NCI-H1417 treated with DMSO at 0.1 percent for 48 hours (cell line): ENCODE measurements at regions not wholly inside any gene's neighbourhood (a gene's known extent, or its start where the extent isn't known, plus 50 kb on each side); places are given as distances from the start of the nearest gene placed in this dataset.
"Not testable (repeated sequence)": the region's sequence is repeated elsewhere in the genome, so short reads cannot be mapped to it uniquely, and the experiment has no call there.

Source experiments
- DNase-seq: peaks from one replicate; lab custom pipeline; 2025; lab: John Stamatoyannopoulos, UW

- no peak for DNase-seq
Observed at GRCh38 chr3:17832016-17832415, 89.6 kb upstream of the TBC1D5 start.

DNA sequence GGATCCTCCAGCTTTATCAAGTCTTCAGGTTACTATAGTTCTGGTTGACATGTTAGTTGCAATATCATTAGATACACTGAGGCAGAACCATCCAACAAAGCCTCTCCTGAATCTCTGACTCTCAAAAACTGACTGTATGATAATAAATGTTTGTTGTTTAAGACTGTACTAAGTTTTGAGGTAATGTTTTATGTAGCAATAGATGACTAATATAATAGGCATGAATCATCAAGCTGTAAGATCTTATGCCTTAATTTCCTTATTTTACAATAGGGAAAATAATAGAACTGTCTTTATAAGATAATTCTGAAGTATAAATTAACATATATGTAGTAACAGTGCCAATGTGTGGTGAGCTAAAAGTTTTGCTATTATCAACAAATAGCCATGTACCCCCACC lies 88.9 kb upstream of the TBC1D5 start:
- no peak for DNase-seq

- DNase-seq, result no peak
Observed at GRCh38 chr3:17830788-17831187, 88.4 kb upstream of the TBC1D5 start.

DNA sequence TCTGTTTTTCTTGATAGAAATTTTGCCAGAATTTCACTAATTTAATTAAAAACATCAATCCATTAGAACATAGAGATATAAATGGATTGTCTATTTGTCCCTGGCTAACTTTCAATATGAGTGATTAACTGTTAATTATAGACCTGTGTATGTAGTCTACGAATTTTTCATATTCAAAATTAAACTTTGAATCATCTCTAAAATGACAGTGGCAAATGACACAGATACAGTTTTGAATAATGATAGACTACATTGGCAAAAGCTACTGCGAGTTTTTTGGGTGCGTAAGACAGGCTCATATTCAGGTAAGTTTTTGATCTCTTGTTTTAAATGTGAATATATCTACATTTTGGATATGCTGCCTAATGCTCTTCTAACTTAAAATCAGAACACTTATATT lies 86.0 kb upstream of the TBC1D5 start:
- DNase-seq, result no peak

- no peak for DNase-seq
Observed at GRCh38 chr3:17825298-17825697, 82.9 kb upstream of the TBC1D5 start.

GRCh38 chr3:17823816-17824215 lies 81.4 kb upstream of the TBC1D5 start:
- DNase-seq, result no peak

DNA sequence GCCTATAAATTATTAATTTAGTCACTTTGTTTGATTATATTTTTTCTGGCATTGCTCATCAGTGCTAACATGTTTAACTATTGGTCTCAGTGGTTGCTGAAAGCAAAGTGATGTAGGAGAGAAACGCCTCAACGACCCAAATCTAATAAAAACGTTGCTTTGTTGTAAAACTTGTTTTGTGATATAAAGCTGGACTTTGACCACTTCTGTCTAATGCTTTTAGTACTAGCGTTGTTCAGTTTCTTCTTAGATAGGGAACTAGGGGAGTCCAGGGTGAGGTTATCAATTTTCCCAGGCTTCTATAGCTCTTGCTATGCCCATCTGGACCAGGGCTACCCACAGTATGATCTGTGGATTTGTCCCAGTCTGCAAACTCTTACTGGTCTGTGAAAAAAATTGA lies 80.6 kb upstream of the TBC1D5 start:
- no peak for DNase-seq

DNA sequence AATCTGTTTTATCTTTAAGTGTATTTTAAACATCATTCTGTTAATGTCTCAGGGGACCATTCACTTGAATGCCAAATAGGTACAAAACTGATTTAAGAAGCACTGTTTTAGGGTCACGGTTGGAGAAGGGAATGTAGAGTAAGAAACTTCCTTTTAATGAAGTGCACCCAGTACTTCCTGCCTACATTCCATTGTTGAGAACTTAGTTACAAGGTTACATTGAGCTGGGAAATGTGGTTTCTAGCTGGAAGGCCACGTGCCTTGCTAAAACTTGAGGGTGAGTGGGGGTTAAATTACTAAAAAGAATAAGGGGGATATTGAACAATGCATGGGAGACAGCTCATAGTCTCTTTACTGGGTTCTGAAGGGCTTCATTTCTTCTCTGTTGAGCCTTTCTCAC lies 78.3 kb upstream of the TBC1D5 start:
- DNase-seq, result no peak

GRCh38 chr3:17820275-17820674 lies 77.8 kb upstream of the TBC1D5 start:
- no peak for DNase-seq

- DNase-seq, result not testable (repeated sequence)
Observed at GRCh38 chr3:17817973-17818372, 75.5 kb upstream of the TBC1D5 start.

DNA sequence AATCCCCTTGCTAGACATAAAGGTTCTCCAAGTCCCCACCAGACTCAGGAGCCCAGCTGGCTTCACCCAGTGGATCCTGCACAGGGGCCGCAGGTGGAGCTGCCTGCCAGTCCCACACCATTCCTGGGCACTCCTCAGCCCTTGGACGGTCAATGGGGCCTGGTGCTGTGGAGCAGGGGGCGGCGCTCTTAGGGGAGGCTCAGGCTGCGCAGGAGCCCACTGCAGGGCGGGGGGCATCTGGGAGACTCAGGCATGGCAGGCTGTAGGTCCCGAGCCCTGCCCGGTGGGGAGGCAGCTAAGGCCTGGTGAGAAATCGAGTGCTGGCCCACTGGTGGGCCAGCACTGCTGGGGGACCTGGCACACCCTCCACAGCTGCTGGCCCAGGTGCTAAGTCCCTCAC lies 75.1 kb upstream of the TBC1D5 start:
- no peak for DNase-seq

DNA sequence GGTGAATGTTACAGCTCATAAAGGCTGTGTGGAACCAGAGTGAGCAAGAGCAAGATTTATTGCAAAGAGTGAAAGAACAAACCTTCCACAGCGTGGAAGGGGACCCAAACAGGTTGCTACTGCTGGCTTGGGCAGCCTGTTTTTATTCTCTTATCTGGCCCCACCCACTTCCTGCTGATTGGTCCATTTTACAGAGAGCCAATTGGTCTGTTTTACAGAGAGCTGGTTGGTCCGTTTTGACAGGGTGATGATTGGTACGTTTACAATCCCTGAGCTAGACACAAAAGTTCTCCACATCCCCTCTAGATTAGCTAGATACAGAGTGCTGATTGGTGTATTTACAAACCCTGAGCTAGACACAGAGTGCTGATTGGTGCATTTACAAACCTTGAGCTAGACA lies 74.4 kb upstream of the TBC1D5 start:
- DNase-seq, result not testable (repeated sequence)

- DNase-seq, result not testable (repeated sequence)
Observed at GRCh38 chr3:17812328-17812727, 69.9 kb upstream of the TBC1D5 start.

DNA sequence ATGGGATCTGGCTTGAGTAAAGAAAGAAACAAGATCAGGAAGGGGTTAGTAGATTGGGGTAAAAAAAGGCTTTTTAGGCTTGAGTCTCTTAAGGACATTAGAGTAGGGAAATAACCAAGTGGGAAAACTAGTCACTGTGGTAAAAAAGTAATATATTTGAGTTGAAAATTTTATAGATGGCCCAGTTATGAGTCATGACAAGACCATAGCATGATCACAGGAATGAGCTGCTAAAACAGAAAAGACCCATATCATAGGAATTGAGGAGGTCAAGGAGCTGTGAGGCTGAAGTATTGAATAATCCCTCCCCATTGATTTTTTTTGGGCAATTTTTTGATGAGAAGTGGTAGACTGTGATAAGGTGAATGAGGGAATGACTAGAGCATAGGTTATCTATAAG lies 69.2 kb upstream of the TBC1D5 start:
- no peak for DNase-seq

DNA sequence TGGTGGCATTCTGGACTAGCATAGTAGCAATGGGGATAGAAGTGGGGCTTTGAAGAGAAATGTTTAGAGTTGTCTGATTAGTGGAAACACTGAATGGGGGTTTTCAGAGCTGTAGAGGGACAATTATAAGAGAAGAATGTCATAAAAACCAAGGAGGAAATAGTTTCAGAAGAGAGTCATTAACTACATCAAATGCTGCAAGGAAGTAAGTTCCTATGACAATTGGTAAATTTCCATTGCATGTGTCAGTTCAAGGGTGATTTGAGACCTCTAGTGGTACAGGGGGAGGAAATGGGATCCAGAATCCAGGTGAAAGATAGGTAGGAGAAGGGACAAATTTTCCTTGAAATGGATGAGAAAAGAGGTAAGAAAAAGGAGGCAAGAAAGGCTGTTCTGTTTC lies 68.3 kb upstream of the TBC1D5 start:
- no peak for DNase-seq

DNA sequence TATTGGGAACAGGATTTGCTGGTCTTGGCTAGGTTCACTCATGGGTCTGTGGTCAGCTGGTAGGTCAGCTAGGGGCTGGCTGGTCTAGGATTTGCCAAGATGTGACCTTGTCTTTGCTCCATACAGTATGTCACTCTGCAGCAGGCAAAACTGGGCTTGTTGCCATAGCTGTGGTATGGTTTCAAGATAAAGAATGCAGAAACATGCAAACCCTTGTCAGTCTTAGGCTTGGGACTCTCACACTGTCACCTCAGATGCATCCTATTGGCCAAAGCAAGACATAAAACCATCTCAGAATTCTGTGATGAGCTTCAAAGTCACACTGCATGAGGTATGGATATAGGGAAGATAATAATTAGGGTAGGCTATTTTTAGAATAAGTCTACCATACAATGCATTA lies 66.6 kb upstream of the TBC1D5 start:
- no peak for DNase-seq

DNA sequence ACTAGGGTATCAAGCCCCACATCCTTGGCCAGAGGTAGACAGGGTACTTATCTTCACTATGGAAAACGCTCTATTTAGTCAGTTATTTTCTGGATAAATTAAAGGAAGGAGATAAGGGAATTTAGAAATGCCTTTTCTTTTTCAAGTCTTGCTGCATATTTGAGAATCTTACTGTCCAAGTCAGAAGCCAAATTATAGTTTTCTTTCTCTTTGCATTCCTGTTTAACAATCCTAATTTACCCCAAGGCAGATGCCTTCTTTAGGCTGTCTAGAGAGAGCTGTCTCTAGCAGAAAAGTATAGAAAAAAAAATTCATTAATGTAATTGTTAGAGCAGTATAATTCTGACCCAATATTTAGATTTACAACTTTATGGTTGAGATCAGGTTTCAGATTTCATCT lies 64.4 kb upstream of the TBC1D5 start:
- no peak for DNase-seq

GRCh38 chr3:17806201-17806600 lies 63.8 kb upstream of the TBC1D5 start:
- no peak for DNase-seq

DNA sequence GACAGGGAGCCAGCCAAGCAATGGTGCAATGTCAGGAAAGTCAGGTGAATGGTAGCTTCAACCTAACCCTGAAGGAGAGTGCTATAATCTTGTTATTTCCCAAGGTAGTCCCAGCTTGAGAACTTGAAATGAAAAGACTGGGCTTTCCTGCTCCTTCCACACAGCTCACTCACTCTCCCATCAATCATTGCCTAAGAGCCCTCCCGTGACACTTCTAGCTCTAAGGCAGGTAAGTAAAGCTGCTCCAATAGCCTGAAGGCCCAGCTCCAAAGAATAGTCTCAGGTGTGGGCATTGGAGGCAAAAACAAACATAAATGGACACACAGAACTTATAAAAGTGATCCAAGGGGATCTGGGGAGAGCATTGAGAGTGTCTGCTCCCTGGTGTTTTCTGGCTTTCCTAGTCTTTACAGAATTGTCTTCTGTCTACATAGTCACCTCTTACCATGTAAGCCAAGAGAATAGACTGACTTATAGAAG lies 63.1 kb upstream of the TBC1D5 start:
- no peak for DNase-seq

DNA sequence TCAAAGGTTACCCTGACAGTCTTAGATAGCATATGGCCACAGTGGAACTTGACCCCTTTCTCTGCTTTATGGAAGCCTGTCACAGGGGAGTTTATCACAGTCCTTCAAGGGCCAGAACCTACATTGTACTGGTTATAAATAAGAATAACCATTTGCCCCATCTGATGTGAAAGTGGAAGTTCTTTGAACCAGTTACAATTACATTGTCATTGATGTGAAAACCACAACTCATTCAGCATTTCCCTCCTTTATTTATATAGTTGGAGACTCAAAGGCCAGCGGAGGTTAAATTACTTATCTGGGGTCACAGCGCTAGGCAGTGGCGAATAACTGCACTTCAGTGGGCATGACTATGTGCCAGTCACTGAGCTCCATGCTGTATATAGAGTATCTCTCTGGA lies 60.5 kb upstream of the TBC1D5 start:
- no peak for DNase-seq

DNA sequence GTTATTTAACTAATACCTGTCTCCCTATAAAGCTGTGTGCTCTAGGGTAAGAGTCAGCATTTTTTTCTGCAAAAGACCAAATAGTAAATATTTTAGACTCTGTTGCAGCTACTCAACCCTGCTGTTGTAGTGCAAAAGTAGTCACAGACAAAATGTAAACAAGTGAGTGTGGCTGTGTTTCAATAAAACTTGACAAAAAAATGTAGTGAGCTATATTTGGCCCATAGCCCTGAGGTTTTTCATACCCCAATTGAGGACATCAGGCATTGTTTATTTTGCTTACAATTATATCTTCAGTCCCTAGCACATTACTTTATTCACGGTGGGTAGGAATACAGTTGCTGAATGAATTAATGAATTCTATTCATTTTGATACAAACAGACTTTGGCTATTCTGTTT lies 58.7 kb upstream of the TBC1D5 start:
- no peak for DNase-seq

DNA sequence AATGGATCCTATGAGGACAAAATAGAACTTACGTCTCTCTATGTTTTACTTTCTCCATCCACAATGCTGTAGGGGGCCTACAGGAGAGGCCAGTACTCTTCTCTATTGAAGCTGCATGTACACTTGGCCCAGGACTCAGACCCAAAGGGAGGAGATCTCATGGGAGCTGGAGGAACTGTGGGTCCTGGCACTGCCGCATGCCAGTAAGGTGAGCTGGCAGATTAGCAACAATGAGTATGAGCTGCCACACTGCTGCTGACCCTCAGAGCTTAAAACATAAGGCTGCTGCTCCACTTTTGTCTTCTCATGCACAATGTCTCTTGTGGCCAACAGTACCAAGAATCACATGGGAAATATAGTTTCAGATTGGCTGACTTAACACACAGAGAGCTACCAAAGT lies 57.8 kb upstream of the TBC1D5 start:
- DNase-seq, result no peak

GRCh38 chr3:17799312-17799711 lies 56.9 kb upstream of the TBC1D5 start:
- no peak for DNase-seq

GRCh38 chr3:17798000-17798399 lies 55.6 kb upstream of the TBC1D5 start:
- no peak for DNase-seq

- DNase-seq, result no peak
Observed at GRCh38 chr3:17795711-17796110, 53.3 kb upstream of the TBC1D5 start.
